T-cell (primary cell): ENCODE measurements at regions not wholly inside any gene's neighbourhood (a gene's known extent, or its start where the extent isn't known, plus 50 kb on each side); places are given as distances from the start of the nearest gene placed in this dataset.

Source experiments
- ATAC-seq, 4 experiments: fragments of 200-7000 bp in 3 of 4; fragments of 150-1000 bp in 1 of 4; cut with Tn5 transposase; replicated peaks in 1 of 4; 1 replicate in 3 of 4; 2 replicates in 1 of 4; pipeline ENCODE4 v1.10.0; 2021; ENCODE audit warnings: moderate library complexity in 3 of 4, mild to moderate bottlenecking in 2 of 4, moderate number of reproducible peaks in 1 of 4
- CTCF ChIA-PET, 2 donors: fragments of 300-600 bp; sonication (Branson Sonifier 250); formaldehyde crosslinking; loops; one replicate each; lab custom pipeline; 2022; ENCODE audit warnings: antibody characterized with exemption in 2 of 2; lab: Charles Lee
- POLR2A ChIA-PET, 2 donors: fragments of 300-600 bp; sonication (Branson Sonifier 250); formaldehyde crosslinking; loops; one replicate each; lab custom pipeline; 2022; ENCODE audit warnings: antibody characterized with exemption in 2 of 2; lab: Charles Lee
- DNase-seq, 35 experiments: peaks; one replicate each; pipeline versions ENCODE4 v3.0.0 to v3.0.0-alpha.2; 2013 to 2023
- H3K27ac ChIP-seq: one replicate; pipeline ENCODE4 v1.5.1; 2013; ENCODE audit warnings: low read length
- H3K27me3 ChIP-seq, 2 experiments: replicated peaks in 1 of 2; 1 replicate in 1 of 2; 2 replicates in 1 of 2; pipeline versions ENCODE4 v1.6.1 to v1.7.0; 2013; ENCODE audit warnings: low read length in 1 of 2, mixed read lengths in 1 of 2; ENCODE audit not compliant: control insufficient read depth in 2 of 2, insufficient read depth in 2 of 2; ENCODE audit errors: extremely low read depth in 1 of 2
- H3K36me3 ChIP-seq, 2 donors: 1 replicate in 1 of 2; 2 replicates in 1 of 2; pipeline versions ENCODE4 v1.6.1 to v1.7.0; 2013; ENCODE audit warnings: low read length in 1 of 2; ENCODE audit not compliant: control insufficient read depth in 2 of 2, insufficient read depth in 1 of 2; ENCODE audit errors: extremely low read depth in 1 of 2
- H3K4me1 ChIP-seq, 2 experiments: 1 replicate in 1 of 2; 2 replicates in 1 of 2; pipeline versions ENCODE4 v1.6.1 to v1.7.0; 2013; ENCODE audit warnings: low read length in 2 of 2, mixed read lengths in 1 of 2; ENCODE audit not compliant: insufficient read depth in 2 of 2, control insufficient read depth in 1 of 2; ENCODE audit errors: extremely low read depth in 1 of 2
- H3K4me3 ChIP-seq, 2 donors: 1 replicate in 1 of 2; 2 replicates in 1 of 2; pipeline versions ENCODE4 v1.5.1 to v1.7.0; 2013; ENCODE audit warnings: mild to moderate bottlenecking in 2 of 2, low read length in 1 of 2, moderate library complexity in 1 of 2; ENCODE audit not compliant: control insufficient read depth in 1 of 2; ENCODE audit errors: extremely low read depth in 1 of 2
- H3K9me3 ChIP-seq: 2 replicates; pipeline ENCODE4 v1.7.0; 2013
- H3K27ac Mint-ChIP-seq, 2 donors: one replicate each; pipeline ENCODE4 v1.8.0; 2020 to 2021; ENCODE audit warnings: mild to moderate bottlenecking in 2 of 2, mixed read lengths in 2 of 2
- H3K27me3 Mint-ChIP-seq, 2 donors: one replicate each; pipeline ENCODE4 v1.8.0; 2021 to 2022; ENCODE audit warnings: mixed read lengths in 2 of 2
- H3K36me3 Mint-ChIP-seq: one replicate; pipeline ENCODE4 v1.8.0; 2021; ENCODE audit warnings: mixed read lengths
- H3K4me1 Mint-ChIP-seq, 3 donors: one replicate each; pipeline ENCODE4 v1.8.0; 2020 to 2022; ENCODE audit warnings: mixed read lengths in 3 of 3, mild to moderate bottlenecking in 1 of 3
- H3K4me3 Mint-ChIP-seq, 3 donors: one replicate each; pipeline ENCODE4 v1.8.0; 2020 to 2022; ENCODE audit warnings: mild to moderate bottlenecking in 3 of 3, mixed read lengths in 3 of 3, moderate library complexity in 3 of 3
- H3K9me3 Mint-ChIP-seq, 3 donors: one replicate each; pipeline ENCODE4 v1.8.0; 2020 to 2022; ENCODE audit warnings: mixed read lengths in 3 of 3
- WGBS: methylation state at CpG from one replicate; pipeline ENCODE4 v1.1.5; 2013; ENCODE audit warnings: missing lambda C conversion rate; ENCODE audit not compliant: insufficient coverage; 5-methylcytosine and 5-hydroxymethylcytosine counted together

DNA sequence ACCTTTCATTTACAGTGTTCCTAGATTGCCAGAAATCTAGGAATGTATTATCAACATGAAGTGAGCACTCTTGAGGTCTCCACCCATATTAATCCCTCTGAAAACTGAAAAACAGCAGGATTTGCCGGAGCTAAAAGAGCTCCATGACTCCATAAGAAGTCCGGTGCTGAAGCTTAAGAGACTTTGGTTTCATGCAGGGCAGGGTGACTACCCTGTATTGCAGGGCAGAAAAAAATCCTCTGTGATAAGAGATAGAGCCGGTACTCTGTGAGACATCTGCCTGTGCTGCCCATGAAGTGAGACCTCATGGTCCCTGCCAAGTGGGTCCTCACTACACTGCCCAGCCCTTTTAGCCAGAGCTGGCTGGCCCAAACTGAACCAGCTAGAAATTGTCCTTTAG is 127.2 kb upstream of the NPY2R start:
- Mint-ChIP-seq H3K27me3 (no peaks in the 10 kb centered on the region), H3K4me1 (no peaks in the 10 kb centered on the region), H3K4me3 (no peak overlapping the region), H3K27ac (no peak overlapping the region), H3K36me3 (no peaks in the 10 kb centered on the region), H3K9me3 (no peaks in the 10 kb centered on the region)
- ATAC-seq (no peak), DNase-seq (no peak)
- Histone ChIP-seq H3K36me3 (no peaks in the 10 kb centered on the region), H3K4me1 (no peaks in the 10 kb centered on the region), H3K9me3 (no peaks in the 10 kb centered on the region), H3K27me3 (peaks cover 0 to 3% of the 10 kb centered on the region in 2 experiments), H3K27ac (no peak overlapping the region), H3K4me3 (no peak overlapping the region)
- ChIA-PET CTCF (no interaction called here), POLR2A (no interaction called here)
- WGBS: 82% methylated on average over 2 of the region's 3 CpGs

DNA sequence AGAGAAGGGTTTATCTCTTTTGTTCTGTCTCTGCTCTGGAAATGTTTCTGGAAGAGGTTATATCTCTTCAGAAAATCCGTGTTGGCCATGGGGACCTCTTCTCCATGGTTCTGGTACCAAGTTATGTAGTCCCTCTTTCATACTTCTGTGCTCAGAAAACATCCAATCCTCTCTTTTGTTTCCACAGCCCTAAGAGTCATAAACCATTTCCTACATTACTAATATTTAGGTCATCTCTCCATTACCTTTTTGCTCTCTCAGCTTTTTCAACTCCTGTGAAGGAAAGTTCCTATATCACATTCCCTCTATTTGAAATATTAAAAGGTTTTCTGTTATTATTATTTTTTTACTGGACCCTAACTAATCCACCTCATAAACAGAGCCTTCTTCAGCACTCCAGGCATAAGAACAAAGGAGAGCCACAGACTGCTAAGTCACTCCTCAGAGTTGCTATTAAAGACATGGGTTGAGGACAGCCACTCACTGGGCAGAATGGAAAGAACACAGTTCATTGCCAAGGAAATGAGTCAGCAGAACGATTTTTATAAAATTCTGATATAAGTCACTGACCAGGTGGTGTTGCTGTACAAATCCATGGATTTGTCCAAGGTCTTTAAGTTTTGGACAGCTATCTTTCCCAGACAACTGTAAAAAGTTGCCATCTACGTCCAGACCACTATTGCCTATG is 122.4 kb upstream of the NPY2R start:
- no peaks in the 10 kb centered on the region for H3K9me3 Mint-ChIP-seq
- H3K27me3 Mint-ChIP-seq: no peaks in the 10 kb centered on the region
- Histone ChIP-seq H3K27me3 (peaks cover 0 to 3% of the 10 kb centered on the region in 2 experiments), H3K36me3 (no peaks in the 10 kb centered on the region), H3K4me1 (no peaks in the 10 kb centered on the region), H3K9me3 (no peaks in the 10 kb centered on the region), H3K27ac (no peak overlapping the region), H3K4me3 (no peak overlapping the region)
- no peaks in the 10 kb centered on the region for H3K36me3 Mint-ChIP-seq
- H3K4me3 Mint-ChIP-seq: no peak overlapping the region
- no peak overlapping the region for H3K27ac Mint-ChIP-seq
- ChIA-PET CTCF (no interaction called here), POLR2A (no interaction called here)
- ATAC-seq (no peak), DNase-seq (no peak)
- no CpG with 5 or more reads among the region's 3 CpGs for WGBS
- no peaks in the 10 kb centered on the region for H3K4me1 Mint-ChIP-seq

DNA sequence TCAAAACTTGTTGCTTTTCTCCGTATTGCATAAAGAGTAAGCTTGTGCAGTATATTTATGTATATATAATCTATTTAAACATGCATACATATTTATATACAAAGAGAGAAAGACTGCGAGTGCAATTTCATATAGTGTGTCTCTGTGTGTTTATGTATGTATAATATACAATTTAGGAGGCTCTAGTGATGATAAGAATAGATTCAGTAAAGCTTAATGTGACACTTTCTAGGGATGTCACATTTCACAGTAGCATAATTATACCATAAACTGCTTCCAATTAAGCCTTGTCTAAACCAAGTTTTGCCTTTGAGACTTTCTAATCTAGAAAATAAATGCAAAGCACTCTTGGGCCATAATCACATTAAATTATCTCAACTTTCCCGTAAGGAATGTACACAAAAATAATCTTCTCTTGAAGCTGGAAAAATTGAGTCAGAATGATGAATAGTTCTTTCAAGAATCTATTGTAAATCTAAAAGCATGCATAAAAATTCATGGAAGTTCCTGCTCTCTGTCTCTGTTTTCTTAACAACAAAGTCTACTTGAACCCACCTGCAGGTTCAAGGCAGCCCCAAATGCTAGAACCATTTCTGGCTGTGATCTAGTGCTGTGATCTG is 114.1 kb upstream of the NPY2R start:
- ChIA-PET CTCF (no interaction called here), POLR2A (interaction anchor here in 1 of 2 donors (0.6 kb wide), 1 partner anchor 20 kb away, joined by 3 read pairs; no protein-coding TSS in a partner anchor)
- no peaks in the 10 kb centered on the region for H3K4me1 Mint-ChIP-seq
- H3K36me3 Mint-ChIP-seq: no peaks in the 10 kb centered on the region
- ATAC-seq (no peak), DNase-seq (no peak)
- no peaks in the 10 kb centered on the region for H3K9me3 Mint-ChIP-seq
- H3K4me3 Mint-ChIP-seq: no peak overlapping the region
- no peak overlapping the region for H3K27ac Mint-ChIP-seq
- Histone ChIP-seq H3K27me3 (no peaks in the 10 kb centered on the region), H3K9me3 (no peaks in the 10 kb centered on the region), H3K36me3 (no peaks in the 10 kb centered on the region), H3K4me3 (no peak overlapping the region), H3K4me1 (no peaks in the 10 kb centered on the region), H3K27ac (no peak overlapping the region)
- no CpG with 5 or more reads among the region's 3 CpGs for WGBS
- peaks cover 1 to 8% of the 10 kb centered on the region in 2 donors for H3K27me3 Mint-ChIP-seq

DNA sequence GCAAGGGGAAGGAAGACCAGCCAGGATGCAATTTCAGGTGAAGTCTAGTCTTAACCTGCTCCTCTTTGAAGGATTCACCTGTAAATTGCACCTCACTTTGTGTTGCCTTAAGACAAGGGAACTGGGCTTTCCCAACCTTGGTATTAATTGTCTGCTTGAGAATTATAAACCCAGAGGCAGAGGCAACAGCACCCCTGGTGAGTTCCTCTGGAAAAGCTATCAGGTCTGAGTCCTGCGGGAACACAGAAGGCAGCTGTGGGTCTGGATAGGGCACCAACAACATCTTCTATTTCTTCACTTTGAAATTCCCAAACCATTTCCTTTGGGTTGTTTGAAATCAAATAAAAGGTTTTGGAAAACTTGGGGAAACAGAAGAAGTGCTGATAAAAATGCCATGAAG is 109.2 kb upstream of the NPY2R start:
- no peak for ATAC-seq
- POLR2A ChIA-PET: no interaction called here
- Histone ChIP-seq H3K4me1 (no peaks in the 10 kb centered on the region), H3K27ac (no peak overlapping the region), H3K27me3 (no peaks in the 10 kb centered on the region), H3K4me3 (no peak overlapping the region), H3K36me3 (no peaks in the 10 kb centered on the region), H3K9me3 (no peaks in the 10 kb centered on the region)
- Mint-ChIP-seq H3K4me3 (no peak overlapping the region), H3K36me3 (no peaks in the 10 kb centered on the region), H3K4me1 (no peaks in the 10 kb centered on the region), H3K9me3 (no peaks in the 10 kb centered on the region), H3K27me3 (peaks cover 0 to 4% of the 10 kb centered on the region in 2 donors), H3K27ac (no peak overlapping the region)
- CTCF ChIA-PET: no interaction called here
- WGBS: no CpG with 5 or more reads among the region's 1 CpG
- DNase-seq: no peak

DNA sequence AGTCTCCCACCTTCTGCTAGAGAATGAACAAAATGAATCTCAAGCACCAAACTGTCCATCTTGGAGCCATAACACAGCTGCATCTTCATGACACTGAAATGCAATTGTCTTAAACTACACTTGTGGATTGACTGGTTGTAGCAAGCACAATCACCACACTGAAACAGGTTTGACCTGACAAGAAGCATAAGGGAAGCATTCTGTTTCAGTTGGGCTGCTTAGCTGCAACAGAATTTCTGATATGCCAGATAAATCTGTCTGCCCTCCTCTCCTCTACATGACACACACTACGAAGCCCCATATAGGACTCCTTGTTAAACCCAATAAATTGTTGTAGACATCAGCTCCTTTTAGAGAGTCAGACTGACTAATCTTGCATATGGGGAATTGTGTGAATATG is 101.8 kb upstream of the NPY2R start:
- H3K9me3 ChIP-seq: no peaks in the 10 kb centered on the region
- ChIA-PET CTCF (no interaction called here), POLR2A (no interaction called here)
- Mint-ChIP-seq H3K4me1 (no peaks in the 10 kb centered on the region), H3K4me3 (no peak overlapping the region), H3K27me3 (peaks cover 0 to 15% of the 10 kb centered on the region in 2 donors), H3K27ac (no peak overlapping the region), H3K36me3 (no peaks in the 10 kb centered on the region), H3K9me3 (peaks cover 0 to 5% (median 0%) of the 10 kb centered on the region in 3 donors)
- WGBS: no CpG with 5 or more reads among the region's 1 CpG
- no peak for DNase-seq
- H3K27me3 ChIP-seq: no peaks in the 10 kb centered on the region
- H3K4me3 ChIP-seq: no peak overlapping the region
- H3K36me3 ChIP-seq: no peaks in the 10 kb centered on the region
- no peak overlapping the region for H3K27ac ChIP-seq
- ATAC-seq: no peak
- no peaks in the 10 kb centered on the region for H3K4me1 ChIP-seq

DNA sequence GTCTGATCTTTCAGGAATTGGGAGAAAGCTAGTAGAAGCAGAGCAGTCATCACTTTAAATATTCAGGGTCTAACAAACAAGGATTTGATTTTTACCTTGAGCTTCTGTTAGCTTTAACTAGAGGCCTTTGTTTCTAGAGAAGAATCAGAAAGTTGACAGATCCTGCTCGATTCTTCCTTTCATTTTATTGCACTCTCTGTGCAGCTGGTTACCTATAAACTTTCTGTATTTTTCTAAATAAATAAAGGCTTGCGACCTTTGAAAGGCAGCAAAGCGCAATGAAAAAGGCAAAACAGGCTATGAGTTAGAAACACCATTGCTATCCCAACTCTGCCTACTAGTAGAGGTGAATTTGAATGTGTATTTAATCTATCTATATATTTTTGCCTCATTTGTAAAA is 101.4 kb upstream of the NPY2R start:
- ChIA-PET CTCF (no interaction called here), POLR2A (no interaction called here)
- Mint-ChIP-seq H3K27ac (no peak overlapping the region), H3K4me3 (no peak overlapping the region), H3K36me3 (no peaks in the 10 kb centered on the region), H3K9me3 (peaks cover 0 to 5% (median 0%) of the 10 kb centered on the region in 3 donors), H3K4me1 (no peaks in the 10 kb centered on the region), H3K27me3 (peaks cover 0 to 15% of the 10 kb centered on the region in 2 donors)
- H3K27ac ChIP-seq: no peak overlapping the region
- no CpG with 5 or more reads among the region's 3 CpGs for WGBS
- H3K36me3 ChIP-seq: no peaks in the 10 kb centered on the region
- H3K27me3 ChIP-seq: no peaks in the 10 kb centered on the region
- H3K4me1 ChIP-seq: no peaks in the 10 kb centered on the region
- ATAC-seq (no peak), DNase-seq (no peak)
- H3K9me3 ChIP-seq: no peaks in the 10 kb centered on the region
- no peak overlapping the region for H3K4me3 ChIP-seq
